HG03378 (cell line): ENCODE measurements at regions not wholly inside any gene's neighbourhood (a gene's known extent, or its start where the extent isn't known, plus 50 kb on each side); places are given as distances from the start of the nearest gene placed in this dataset.

Source experiments
- ATAC-seq: cut with Tn5 transposase; IDR thresholded peaks from one replicate; pipeline ENCODE4 v1.9.1; 2021; ENCODE audit warnings: mild to moderate bottlenecking, moderate library complexity; ENCODE audit not compliant: unreplicated experiment

DNA sequence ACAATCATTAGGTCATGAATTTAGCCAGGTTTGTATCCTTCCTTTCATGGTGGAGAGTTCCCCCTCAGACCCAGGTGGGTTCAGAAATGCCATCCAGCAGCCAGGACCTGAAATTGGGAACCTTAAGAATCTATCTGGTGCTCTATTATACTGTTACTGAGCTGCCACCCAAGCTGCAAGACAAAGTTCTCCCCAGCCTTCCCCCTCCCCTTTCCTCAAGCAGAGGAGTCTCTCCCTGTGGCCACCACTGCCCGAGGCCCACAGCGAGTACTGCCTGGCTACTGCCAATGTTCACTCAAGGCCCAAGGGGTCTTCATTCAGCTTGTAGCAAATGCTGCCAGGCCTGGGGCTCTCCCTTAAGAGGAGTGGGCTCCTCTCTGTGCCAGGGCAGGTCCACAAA, 133.8 kb downstream of the TMEM38B start:
- ATAC-seq = no peak

DNA sequence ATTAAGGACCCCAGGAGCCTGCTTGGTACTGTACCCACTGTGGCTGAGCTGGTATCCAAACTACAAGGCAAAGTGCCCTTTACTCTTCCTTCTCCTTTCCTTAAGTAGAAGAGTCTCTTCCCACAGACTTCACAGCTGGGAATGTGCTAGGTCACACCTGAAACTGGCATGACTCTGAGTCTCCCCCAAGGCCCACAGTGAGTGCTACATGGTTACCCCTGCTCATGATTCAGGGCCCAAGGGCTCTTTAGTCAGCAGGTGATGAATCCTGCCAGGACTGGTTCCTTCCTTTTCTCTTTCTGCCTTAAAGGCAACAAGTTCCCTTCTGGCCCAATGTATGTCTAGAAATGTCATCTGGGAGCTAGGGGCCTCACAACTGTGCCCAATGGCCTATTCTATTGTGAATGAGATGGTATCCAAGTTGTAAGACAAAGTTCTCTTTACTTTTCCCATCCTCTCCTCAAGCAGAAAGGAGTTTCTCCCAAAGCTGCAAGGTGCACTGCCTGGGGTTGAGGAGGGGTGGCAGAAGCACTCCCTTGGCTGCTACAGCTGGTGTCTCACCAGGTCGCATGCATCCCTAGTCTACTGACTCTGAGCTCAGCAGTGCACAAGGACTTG, 134.4 kb downstream of the TMEM38B start:
- no peak for ATAC-seq

DNA sequence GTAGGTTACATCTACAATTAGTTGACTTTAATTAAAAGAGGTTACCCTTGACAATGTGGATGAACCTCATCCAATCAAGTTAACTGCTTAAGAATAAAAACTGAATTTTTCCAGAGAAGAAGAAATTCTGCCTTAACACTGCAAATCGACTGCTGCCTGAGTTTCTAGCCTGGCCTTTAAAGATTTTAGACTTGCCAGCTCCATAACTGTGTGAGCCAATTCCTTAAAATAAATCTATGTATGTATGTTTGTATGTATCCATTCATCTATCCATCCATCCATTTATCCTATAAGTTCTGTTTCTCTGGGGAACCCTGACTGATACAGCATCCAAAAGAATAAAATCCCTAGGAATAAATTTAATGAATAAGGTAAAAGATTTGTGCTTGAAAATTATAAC, 136.1 kb downstream of the TMEM38B start:
- ATAC-seq = no peak

DNA sequence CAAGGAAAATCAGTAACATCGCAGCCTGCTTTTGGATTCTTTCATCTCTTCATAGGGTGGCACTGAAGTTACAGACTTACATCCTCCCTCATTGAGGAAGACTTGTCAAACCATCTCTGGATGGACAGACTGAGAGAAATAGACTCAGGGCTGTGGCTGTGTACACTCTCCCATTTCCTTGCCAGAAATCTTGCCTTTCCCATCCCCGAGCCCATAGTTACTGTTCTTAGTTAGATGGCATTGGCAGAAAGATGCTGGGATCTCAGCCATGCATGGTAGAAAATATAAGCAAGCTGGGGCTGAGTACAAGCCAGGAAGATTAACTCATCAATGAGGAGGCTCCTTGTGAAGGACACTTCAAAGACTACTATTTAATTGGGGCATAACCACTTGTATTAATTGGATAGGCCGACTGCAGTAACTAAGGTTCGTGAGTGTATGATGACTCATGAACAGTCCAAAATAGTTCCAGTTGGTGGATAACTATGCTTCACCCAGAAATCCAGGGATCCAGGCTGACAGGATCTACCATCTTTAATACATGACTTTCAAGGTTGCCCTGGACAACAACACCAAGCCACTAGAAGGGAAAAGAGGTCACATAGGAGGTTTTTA, 137.9 kb downstream of the TMEM38B start:
- no peak for ATAC-seq

DNA sequence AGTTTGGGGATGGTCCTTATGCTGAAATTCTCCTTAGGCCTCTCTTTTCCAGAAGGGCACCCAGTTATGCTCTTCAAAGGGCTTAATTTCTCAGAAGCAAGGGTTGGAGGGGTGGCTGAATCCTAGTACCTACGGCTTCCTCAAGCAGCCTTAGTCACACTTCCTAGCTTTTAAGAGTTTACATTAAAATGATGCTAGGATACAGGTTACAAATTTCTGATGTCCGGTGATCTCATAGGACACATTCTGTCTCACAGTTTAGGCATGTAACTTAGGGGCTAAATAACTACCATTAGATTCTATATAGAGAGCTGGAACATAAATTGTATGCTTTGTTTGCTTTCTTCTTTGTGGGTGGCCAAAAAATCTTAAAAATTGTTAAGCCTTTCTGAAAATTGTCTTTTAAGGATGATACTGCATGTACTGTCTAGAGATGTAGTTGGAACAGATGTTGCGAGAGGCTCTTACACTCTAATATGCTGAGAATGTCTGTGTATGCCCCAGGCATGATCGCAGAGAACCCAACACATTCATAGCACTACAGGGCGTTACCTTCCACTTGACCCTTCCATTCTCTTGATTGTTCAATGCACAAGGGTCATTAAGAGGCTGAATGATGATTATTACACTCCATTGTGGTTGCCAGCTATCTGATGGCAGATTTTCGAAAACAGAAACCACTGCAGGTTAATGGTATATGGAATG, 139.1 kb downstream of the TMEM38B start:
- ATAC-seq = no peak

DNA sequence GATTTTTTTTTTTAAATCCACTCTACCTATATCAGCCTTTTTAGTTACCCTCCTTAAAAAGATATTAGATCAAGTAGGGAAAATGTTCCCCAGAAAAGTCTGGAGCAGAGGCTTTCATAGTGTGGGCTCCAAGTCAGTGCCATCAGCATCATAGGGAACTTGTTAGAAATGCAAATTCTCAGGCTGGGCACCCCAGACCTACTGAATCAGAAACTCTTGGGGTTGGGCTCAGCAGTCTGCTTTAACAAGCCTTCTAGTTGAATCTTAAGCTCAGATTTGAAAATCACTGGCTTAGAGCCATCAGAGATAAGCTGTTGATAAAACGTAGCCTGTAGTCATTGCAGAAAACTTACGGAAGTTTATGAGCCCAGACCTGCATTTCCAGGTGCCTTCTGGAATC, 140.1 kb downstream of the TMEM38B start:
- ATAC-seq = no peak

DNA sequence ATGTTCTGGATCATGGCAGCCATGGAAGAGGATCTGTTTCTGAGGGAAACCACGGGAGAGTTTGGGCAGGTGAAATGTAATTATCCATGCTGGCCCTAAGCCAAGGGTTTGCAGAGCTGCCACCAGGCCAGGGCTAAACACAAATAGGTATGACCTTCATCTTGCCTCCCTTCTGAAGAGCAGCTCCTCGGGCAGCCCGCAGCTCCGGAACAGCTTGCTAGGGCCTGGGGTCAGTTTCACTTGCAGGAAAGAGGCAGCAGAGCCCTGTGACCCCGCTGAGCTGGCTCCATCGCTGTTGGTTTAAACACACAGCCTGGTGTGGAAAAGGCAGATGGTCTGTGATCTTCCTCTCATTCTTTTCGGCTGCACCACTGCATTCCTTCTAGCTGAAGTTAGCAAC, 141.4 kb downstream of the TMEM38B start:
- no peak for ATAC-seq

DNA sequence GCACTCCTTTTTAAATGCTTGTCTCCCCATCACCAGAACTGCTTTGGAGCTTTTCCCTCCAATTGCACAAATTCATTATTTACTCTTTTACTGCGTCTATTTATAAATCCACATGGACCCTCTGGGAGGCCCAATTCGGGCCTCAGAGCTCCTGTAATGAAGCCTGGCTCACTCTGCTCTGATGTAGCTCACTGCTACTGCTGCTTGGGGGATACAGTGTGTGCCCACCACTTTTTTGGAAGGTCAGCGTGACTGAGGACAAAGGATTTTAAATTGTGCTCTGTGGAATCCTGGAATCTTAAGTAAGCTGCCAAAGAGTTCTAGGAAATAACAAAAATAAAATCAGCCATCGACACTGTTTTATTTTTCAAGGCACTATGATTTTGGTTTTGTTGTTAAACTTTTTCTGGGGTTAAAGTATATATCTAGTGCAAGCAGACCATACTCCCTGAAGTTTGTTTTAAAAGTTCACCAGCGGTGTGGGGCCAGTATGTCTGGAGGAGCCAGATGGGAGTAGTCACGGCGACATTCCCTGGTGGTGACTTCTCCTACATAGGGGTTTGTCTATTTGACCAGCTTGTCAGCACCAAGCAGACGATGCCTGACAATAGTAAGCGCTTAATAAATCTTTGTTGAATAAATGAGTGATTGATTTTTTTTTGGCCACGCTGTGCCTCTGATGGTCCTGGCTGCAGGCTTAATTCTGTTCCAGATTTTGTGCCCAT, 142.8 kb downstream of the TMEM38B start:
- ATAC-seq = no peak

DNA sequence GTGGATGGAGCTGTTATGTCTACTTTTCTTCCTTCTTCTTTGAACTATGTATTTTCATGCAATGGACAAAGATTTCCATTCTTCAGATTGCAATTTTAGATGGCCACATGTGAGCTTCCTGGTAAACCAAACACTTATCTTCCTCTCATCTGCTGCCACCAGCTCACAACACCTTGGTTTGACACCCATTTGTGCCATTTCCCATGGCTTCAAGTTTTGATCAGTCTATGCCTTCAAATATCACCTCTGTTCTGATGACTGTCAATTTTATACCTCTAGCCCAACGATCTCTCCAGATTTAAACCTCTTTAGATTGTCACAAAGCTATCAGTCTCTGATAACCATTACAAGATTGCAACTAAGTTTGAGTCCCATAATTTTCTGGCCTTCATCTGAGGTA, 147.2 kb downstream of the TMEM38B start:
- no peak for ATAC-seq

DNA sequence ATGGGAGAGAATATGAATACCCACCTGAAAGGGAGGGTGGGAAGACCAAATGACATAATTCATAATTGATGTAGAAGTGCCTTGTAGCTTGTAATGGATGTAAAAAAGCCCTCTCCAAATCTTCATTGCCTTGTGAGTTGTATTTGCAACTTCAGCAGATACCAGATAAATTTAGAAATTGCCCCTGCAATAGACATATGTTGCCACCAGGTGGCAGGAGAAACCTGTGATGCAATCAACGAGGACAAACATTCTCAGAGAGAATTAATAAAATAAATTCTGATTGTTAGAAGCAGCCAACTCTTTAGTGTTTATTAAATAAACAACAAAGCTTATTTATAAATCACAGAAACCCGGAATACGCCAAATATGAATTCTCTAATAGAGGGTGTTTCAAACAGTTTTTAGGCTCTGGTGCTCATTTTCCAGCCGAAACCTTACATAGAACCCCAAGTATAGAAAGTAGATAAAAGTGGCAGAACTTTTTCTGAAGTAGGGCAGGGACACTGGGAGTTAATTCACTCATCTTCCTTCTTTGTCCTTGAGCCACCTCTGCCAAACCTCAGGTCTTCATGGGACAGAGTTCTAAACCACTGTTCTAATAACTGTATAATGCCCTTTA, 147.8 kb downstream of the TMEM38B start:
- no peak for ATAC-seq

DNA sequence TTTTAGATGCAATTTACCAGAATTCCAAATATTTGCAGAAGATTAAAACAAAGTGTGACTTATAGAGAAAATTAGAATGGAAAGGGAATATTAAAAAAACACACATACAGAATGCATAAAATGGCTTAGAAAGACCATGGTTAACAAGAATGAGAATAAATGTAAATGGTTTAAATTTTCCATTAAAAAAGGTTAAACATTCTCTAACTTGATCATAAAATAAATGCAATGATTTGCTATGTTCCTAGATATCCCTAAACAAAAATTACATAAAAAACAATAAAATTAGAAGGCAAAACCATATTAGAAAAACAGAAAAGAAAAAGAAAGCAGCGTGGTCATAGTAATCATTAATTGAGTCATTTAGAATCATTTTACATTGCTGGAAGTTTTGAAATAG, 152.5 kb downstream of the TMEM38B start:
- ATAC-seq = no peak

DNA sequence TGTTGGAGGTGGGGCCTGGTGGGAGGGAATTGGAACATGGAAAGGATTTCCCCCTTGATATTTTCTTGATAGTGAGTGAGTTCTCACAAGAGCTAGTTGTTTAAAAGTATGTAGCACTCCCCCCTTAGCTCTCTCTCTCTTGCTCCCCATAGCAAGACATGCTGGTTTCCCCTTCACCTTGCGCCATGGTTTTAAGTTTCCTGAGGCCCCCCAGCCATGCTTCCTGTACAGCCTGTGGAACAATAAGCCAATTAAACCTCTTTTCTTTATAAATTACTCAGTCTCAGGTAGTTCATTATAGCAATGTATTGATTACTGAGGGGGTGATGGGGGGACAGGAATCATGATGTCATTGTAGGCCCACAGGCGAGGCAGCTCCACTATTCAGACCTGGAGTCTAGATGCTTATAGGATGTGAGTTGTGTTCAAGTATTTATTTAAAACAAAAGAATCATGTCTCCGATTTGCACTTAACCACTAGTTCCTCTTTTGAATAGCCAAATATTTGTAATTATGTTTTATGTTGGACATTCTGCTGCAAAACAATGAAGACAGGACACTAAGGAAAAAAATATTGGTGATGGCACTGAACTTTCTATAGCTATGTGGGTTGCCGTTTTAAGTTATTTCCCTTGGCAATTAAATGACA, 156.6 kb downstream of the TMEM38B start:
- no peak for ATAC-seq

DNA sequence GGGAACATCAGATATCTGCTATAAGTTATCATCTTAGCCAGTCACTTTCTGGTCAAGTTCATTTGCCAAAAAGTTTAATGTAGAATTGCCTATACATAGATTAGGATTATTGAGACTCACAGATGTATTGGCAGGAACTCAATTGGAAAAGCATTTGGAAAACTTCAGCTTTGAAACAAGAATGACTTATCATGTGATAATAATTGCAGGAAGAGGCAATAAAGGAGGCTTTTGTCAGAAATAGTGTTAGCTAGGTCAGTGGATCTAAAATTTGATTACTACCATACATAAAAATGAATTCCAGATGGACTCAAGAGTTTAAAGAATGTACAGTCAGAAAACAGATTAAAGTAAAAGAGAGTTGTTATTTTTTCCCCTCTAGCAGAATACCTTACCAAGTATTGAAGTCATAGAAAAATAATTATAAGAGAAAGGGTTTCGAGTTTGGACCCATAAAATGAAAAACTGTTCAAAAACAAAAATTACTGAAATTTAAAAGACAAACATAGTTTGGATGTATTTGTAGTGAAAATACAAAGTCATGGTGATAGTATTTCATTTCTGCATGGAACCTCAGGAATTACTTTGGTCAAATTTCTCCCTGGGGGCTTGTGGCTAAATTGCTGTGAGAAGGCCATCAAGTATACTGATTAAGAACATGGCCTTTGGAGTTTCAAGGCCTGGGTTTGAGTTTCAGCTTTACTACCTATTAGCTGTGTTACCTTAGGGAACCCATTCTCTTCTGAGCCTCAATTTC, 159.9 kb downstream of the TMEM38B start:
- ATAC-seq = no peak

DNA sequence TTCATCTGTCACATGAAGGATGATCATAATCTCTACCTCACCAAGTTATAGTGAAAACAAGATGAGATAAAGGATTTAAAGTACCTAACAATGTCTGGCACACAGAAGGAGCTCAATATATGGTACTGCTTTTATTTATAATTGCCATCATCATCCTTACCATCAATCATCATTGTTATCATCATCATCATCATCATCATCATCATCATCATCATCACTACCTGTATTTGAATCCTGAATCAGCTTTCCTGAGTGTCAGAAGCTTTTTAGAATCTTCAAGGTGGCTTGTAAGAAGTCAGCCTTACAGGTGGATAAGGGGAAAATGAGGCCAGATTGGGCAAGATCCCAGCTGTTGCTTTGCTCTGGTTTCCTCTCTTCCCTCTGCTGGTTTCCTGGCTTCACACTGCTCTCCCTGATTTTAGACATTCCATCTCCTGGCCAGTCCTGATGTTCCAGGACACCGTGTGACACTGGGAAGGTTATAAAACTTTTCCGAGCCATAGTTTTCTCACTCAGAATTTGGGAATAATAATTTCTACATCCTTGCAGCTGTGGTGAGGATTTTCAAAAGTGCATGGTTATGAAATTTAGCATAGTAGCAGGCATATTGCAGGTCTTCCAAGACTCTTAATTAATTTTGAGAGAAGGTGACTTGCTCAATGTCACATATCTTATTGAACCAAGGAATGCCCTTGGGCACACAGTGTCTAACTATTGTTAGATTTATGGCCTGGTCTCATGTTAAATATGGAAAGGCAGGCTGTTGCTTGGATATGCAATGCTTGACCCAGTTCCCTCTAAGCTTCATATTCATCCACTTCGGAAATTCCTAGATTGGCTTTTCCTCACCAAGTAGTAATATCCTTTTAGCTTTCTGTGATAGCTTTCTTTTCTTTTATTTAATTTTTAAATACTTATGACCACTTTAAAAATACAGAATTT, 160.7 kb downstream of the TMEM38B start:
- no peak for ATAC-seq

DNA sequence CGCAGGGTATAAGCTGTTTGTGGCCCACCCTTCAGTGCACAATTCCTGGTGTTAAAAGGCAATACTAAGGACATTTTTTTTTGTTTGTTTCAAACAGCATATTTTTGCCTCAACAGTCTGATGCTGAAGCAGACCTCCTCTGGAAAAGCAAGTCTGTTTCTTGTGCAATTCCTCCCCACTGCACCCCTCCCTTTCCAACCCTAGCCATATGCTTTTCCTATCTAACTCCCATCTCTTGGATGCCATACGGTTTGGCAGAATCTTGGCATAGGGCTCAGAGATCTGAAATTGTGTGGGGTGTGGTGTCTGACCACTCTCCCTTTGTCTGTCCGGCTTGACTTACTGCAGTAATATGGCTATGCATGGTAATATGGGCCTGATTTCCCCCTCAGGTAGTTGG, 161.6 kb downstream of the TMEM38B start:
- no peak for ATAC-seq

DNA sequence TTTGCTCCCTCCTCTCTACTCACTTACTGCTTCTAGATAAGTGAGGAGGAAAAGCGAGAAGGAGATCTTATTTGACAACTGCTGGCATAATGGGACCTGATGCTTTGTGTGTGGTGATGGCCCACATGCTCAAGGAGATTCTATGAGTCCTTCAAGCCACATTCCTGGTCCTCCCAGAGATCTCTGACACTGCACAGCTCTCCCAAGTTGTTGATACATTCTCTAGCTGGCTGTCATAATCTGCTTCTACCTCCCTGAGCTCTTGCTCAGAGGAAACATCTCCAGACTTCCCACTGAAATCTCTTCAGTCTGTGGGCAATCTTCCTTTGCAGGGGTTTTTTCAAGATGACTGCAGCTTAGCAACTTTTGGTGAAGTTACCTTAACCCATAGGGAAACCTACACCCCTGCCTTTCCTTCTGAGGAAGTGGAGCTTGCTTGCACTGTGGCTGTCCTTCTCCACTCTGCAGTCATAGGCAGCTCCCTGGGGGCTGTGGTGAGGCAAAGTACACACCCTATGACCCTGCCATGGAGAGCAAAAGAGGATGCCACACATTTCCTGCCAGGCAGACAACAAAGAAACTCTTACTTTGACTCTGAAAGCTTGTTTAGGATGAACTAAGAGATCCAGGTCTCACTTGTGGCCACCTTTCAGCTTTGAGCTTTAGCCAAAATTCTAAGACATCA, 163.8 kb downstream of the TMEM38B start:
- peak; percentile 67 for ATAC-seq

DNA sequence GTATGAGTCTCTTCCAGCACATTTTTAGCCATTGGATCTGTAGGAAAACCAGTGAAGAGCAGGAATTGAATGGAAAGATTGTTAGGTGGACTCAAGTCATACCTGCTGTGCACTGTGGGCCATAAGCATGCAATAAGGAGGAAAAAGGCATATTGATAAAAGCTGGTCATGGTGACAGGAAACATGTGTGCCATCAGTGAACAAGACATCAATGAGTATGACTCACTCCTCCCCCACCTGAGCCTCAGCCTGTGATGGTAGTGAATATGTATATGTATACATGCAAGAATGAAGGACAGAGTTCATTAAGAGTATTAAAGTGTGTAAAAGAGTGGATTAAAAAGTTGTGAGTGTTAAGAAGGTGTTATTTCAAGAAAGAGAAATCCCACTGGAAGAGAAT, 164.5 kb downstream of the TMEM38B start:
- no peak for ATAC-seq

DNA sequence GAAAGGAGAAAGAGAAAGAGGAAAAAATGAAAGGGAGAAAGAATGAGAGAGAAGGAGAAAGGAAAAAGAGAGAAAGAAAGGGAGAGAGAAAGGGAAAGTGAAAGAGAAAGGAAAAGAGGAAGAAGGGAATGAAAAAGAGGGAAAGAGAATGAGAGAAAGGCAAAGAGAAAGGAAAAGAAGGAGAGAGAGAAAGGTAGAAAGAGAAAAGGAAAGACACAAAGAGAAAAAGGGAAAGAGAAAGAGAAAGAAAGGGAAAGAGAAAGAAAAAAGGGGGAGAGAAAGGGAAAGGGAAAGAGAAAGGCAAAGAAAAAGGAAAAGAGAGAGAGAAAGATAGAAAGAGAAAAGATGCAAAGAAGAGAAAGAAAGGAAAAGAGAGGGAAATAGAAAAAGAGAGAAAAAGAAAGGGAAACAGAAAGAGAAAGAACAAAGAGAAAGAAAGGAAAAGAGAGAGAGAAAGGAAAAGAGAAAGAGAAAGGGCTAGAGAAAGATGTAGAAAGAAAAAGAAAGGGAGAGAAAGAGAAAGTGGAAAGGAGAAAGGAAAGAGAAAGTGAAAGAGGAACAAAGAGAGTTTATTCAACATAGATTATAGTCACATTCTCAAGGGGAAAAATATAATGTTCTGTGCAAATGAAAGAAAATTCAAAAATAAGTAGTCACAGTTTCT, 165.2 kb downstream of the TMEM38B start:
- no peak for ATAC-seq
